SK-N-SH (cell line): ENCODE measurements at regions not wholly inside any gene's neighbourhood (a gene's known extent, or its start where the extent isn't known, plus 50 kb on each side); places are given as distances from the start of the nearest gene placed in this dataset.

Experiments used
- CTCF ChIA-PET: fragments of 300-600, 350-600 bp; formaldehyde crosslinking; extraction: SDS; loops from one replicate; lab custom pipeline; 2021; lab: Yijun Ruan, JAX
- POLR2A ChIA-PET: fragments of 350-600 bp; sonication (Branson Sonifier 250); formaldehyde crosslinking; extraction: SDS; loops from one replicate; lab custom pipeline; 2020; ENCODE audit warnings: antibody characterized with exemption, inconsistent platforms; lab: Yijun Ruan, JAX
- DNase-seq: peaks from one replicate; pipeline ENCODE4 v3.0.0; 2012
- H2AFZ ChIP-seq: fragments of 200-600 bp; sonication (generic); 2 replicates; pipeline ENCODE4 v1.8.1; 2016; ENCODE audit warnings: antibody characterized with exemption, mild to moderate bottlenecking, low read depth
- H3F3A ChIP-seq: fragments of 200-600 bp; sonication (generic); replicated peaks from 2 replicates; pipeline ENCODE3; 2016; ENCODE audit warnings: antibody characterized with exemption, mild to moderate bottlenecking; ENCODE audit not compliant: insufficient read depth
- H3K27ac ChIP-seq, 2 experiments: fragments of 200-500 bp in 1 of 2; fragments of 200-600 bp in 1 of 2; sonication (Bioruptor generic) in 1 of 2; sonication (generic), shearing (Covaris generic) in 1 of 2; 2 replicates each; pipeline versions ENCODE4 v1.5.1 to v1.6.1; 2014 to 2016; ENCODE audit warnings: low read depth in 2 of 2, inconsistent platforms in 1 of 2, low read length in 1 of 2, mild to moderate bottlenecking in 1 of 2, mixed read lengths in 1 of 2
- H3K27me3 ChIP-seq: fragments of 200-600 bp; sonication (generic), shearing (Covaris generic); 2 replicates; pipeline ENCODE4 v1.6.1; 2016; ENCODE audit warnings: mixed run types; ENCODE audit not compliant: insufficient read depth
- H3K36me3 ChIP-seq, 2 experiments: fragments of 200-500 bp in 1 of 2; fragments of 200-600 bp in 1 of 2; sonication (Bioruptor generic) in 1 of 2; sonication (generic) in 1 of 2; replicated peaks in 1 of 2; 2 replicates each; pipeline versions ENCODE3 to v1.5.1; 2014 to 2016; ENCODE audit warnings: low read length in 1 of 2, mild to moderate bottlenecking in 1 of 2; ENCODE audit not compliant: insufficient read depth in 2 of 2, control insufficient read depth in 1 of 2
- H3K4me1 ChIP-seq, 2 experiments: fragments of 200-500 bp in 1 of 2; fragments of 200-600 bp in 1 of 2; sonication (Bioruptor generic) in 1 of 2; sonication (generic), shearing (Covaris generic) in 1 of 2; 2 replicates each; pipeline versions ENCODE4 v1.5.1 to v1.6.1; 2014 to 2016; ENCODE audit warnings: low read depth in 1 of 2, low read length in 1 of 2, mixed run types in 1 of 2; ENCODE audit not compliant: insufficient read depth in 2 of 2, control insufficient read depth in 1 of 2
- H3K4me2 ChIP-seq: fragments of 200-600 bp; sonication (generic), shearing (Covaris generic); 2 replicates; pipeline ENCODE4 v1.6.1; 2017; ENCODE audit warnings: mixed run types
- H3K4me3 ChIP-seq, 2 experiments: fragments of 200-500 bp in 1 of 2; fragments of 200-600 bp in 1 of 2; sonication (Bioruptor generic) in 1 of 2; sonication (generic), shearing (Covaris generic) in 1 of 2; 2 replicates each; pipeline versions ENCODE4 v1.5.1 to v1.8.1; 2014 to 2016; ENCODE audit warnings: low read depth in 2 of 2, inconsistent platforms in 1 of 2, low read length in 1 of 2, mild to moderate bottlenecking in 1 of 2, mixed read lengths in 1 of 2, moderate library complexity in 1 of 2
- H3K79me2 ChIP-seq: fragments of 200-600 bp; sonication (generic); 2 replicates; pipeline ENCODE4 v1.8.1; 2017; ENCODE audit warnings: mild to moderate bottlenecking; ENCODE audit not compliant: insufficient read depth
- H3K9ac ChIP-seq: fragments of 200-600 bp; sonication (generic); 2 replicates; pipeline ENCODE4 v1.6.1; 2017; ENCODE audit warnings: mixed run types
- H3K9me2 ChIP-seq: fragments of 200-600 bp; sonication (generic); 2 replicates; pipeline ENCODE4 v1.6.1; 2017; ENCODE audit warnings: mixed run types
- H3K9me3 ChIP-seq: fragments of 200-600 bp; sonication (generic); 2 replicates; pipeline ENCODE4 v1.6.1; 2017; ENCODE audit warnings: mixed run types, mild to moderate bottlenecking, moderate library complexity
- H4K20me1 ChIP-seq: fragments of 200-600 bp; sonication (generic); 2 replicates; pipeline ENCODE4 v1.6.1; 2017; ENCODE audit warnings: mild to moderate bottlenecking, mixed run types; ENCODE audit not compliant: insufficient read depth
- CTCF ChIP-seq: fragments of 200-600 bp; sonication (generic); IDR thresholded peaks from 2 replicates; pipeline ENCODE4 v1.6.1; 2017; ENCODE audit warnings: antibody characterized with exemption, mild to moderate bottlenecking, moderate library complexity
- ELF1 ChIP-seq: IDR thresholded peaks from 2 replicates; pipeline ENCODE4 v1.4.0; 2012
- EP300 ChIP-seq, 2 experiments: IDR thresholded peaks; 2 replicates each; pipeline versions ENCODE4 v1.4.0 to v1.6.1; 2012; ENCODE audit warnings: borderline replicate concordance in 1 of 2, low read depth in 1 of 2, low read length in 1 of 2
- EZH2phosphoT487 ChIP-seq: fragments of 200-600 bp; sonication (generic); IDR thresholded peaks from 2 replicates; pipeline ENCODE4 v1.6.1; 2017; ENCODE audit warnings: low read depth, mixed run types, mild to moderate bottlenecking, antibody characterized with exemption, moderate library complexity, borderline replicate concordance
- FOSL2 ChIP-seq: IDR thresholded peaks from 2 replicates; pipeline ENCODE4 v1.4.0; 2012; ENCODE audit warnings: low read depth, mild to moderate bottlenecking, moderate library complexity, borderline replicate concordance
- FOXJ3 ChIP-seq: sonication (generic); formaldehyde crosslinking; IDR thresholded peaks from 2 replicates; pipeline ENCODE4 v1.5.1; 2020; ENCODE audit warnings: mild to moderate bottlenecking, missing genetic modification reagents
- FOXM1 ChIP-seq: IDR thresholded peaks from 2 replicates; pipeline ENCODE4 v1.4.0; 2012; ENCODE audit warnings: low read depth, mild to moderate bottlenecking
- GATA2 ChIP-seq: sonication (generic); formaldehyde crosslinking; IDR thresholded peaks from 2 replicates; pipeline ENCODE4 v1.5.0; 2020; ENCODE audit warnings: mild to moderate bottlenecking, missing genetic modification reagents
- IRF3 ChIP-seq: fragments of 150-350 bp; IDR thresholded peaks from 2 replicates; pipeline ENCODE4 v1.6.1; 2016; ENCODE audit warnings: mild to moderate bottlenecking, low read depth, low read length
- JUND ChIP-seq: IDR thresholded peaks from 2 replicates; pipeline ENCODE4 v1.4.0; 2012
- MAX ChIP-seq: IDR thresholded peaks from 2 replicates; pipeline ENCODE4 v1.4.0; 2012; ENCODE audit warnings: low read depth
- MXI1 ChIP-seq: IDR thresholded peaks from 2 replicates; pipeline ENCODE4 v1.6.1; 2012; ENCODE audit warnings: mild to moderate bottlenecking, low read depth, low read length, improper control_type of control experiment
- NFIC ChIP-seq: IDR thresholded peaks from 2 replicates; pipeline ENCODE4 v1.4.0; 2012; ENCODE audit warnings: borderline replicate concordance
- NRF1 ChIP-seq: IDR thresholded peaks from 2 replicates; pipeline ENCODE4 v1.6.1; 2012; ENCODE audit warnings: low read depth, mild to moderate bottlenecking, low read length
- PBX3 ChIP-seq: IDR thresholded peaks from 2 replicates; pipeline ENCODE4; 2012
- POLR2AphosphoS5 ChIP-seq: IDR thresholded peaks from 2 replicates; pipeline ENCODE4 v1.6.1; 2012; ENCODE audit warnings: low read depth, low read length
- RAD21 ChIP-seq: IDR thresholded peaks from 2 replicates; pipeline ENCODE4 v1.6.1; 2012; ENCODE audit warnings: mild to moderate bottlenecking, low read length
- RCOR1 ChIP-seq: fragments of 150-350 bp; IDR thresholded peaks from 2 replicates; pipeline ENCODE4 v1.6.1; 2017; ENCODE audit warnings: antibody characterized with exemption, low read length
- REST ChIP-seq: IDR thresholded peaks from 2 replicates; pipeline ENCODE4 v1.6.1; 2012; ENCODE audit warnings: mild to moderate bottlenecking, low read depth, low read length, moderate library complexity
- RFX5 ChIP-seq: IDR thresholded peaks from 2 replicates; pipeline ENCODE4 v1.6.1; 2012; ENCODE audit warnings: mild to moderate bottlenecking, improper control_type of control experiment, low read length
- RXRA ChIP-seq: IDR thresholded peaks from 2 replicates; pipeline ENCODE4 v1.4.0; 2012; ENCODE audit warnings: low read depth, mild to moderate bottlenecking, borderline replicate concordance
- SIN3A ChIP-seq: IDR thresholded peaks from 2 replicates; pipeline ENCODE4 v1.6.1; 2012; ENCODE audit warnings: low read depth, mild to moderate bottlenecking, low read length, moderate library complexity, borderline replicate concordance
- SMC3 ChIP-seq: IDR thresholded peaks from 2 replicates; pipeline ENCODE4 v1.6.1; 2012; ENCODE audit warnings: low read depth, low read length, improper control_type of control experiment
- TAF1 ChIP-seq: IDR thresholded peaks from 2 replicates; pipeline ENCODE4 v1.6.1; 2012; ENCODE audit warnings: low read depth, mild to moderate bottlenecking, low read length, moderate library complexity, borderline replicate concordance
- TCF12 ChIP-seq: IDR thresholded peaks from 2 replicates; pipeline ENCODE4 v1.4.0; 2012
- TEAD4 ChIP-seq: IDR thresholded peaks from 2 replicates; pipeline ENCODE4 v1.4.0; 2012; ENCODE audit warnings: mild to moderate bottlenecking, borderline replicate concordance; ENCODE audit not compliant: insufficient read depth
- USF1 ChIP-seq: IDR thresholded peaks from 2 replicates; pipeline ENCODE4 v1.4.0; 2012; ENCODE audit warnings: low read depth, borderline replicate concordance
- YY1 ChIP-seq: IDR thresholded peaks from 2 replicates; pipeline ENCODE4 v1.4.0; 2012; ENCODE audit warnings: low read depth, mild to moderate bottlenecking
- WGBS: methylation state at CpG from one replicate; pipeline ENCODE4 v1.1.6; 2017; ENCODE audit warnings: low lambda C conversion rate; 5-methylcytosine and 5-hydroxymethylcytosine counted together

- POLR2A ChIA-PET = no interaction called here
- WGBS = 24% methylated on average over 2 of the region's 2 CpGs
- peak overlapping the region; percentile 53 to 67 for H3K27ac ChIP-seq
- TF ChIP-seq MAX (no peak), USF1 (no peak), POLR2AphosphoS5 (peak; percentile 37; the same call in 1 of the 2 replicates), IRF3 (no peak), GATA2 (CRISPR knock-in tag) (no peak), SIN3A (no peak), PBX3 (peak; percentile 95), JUND (peak; percentile 80), EZH2phosphoT487 (no peak), RXRA (peak; percentile 21; the same call in 1 of the 2 replicates), EP300 (IDR thresholded peaks at IDR 0.05; ENCODE audit: borderline replicate concordance in 1 of 2, low read depth in 1 of 2, low read length in 1 of 2) (peak; percentile 23 to 94; a peak in 2 of 4 replicates), NFIC (peak; percentile 62), TAF1 (no peak), REST (no peak), RAD21 (no peak), MXI1 (no peak), RFX5 (no peak), NRF1 (no peak), TCF12 (peak; percentile 96), FOXM1 (peak; percentile 88), YY1 (no peak), TEAD4 (peak; percentile 83; the same call in 1 of the 2 replicates), FOSL2 (peak; percentile 53; the same call in 1 of the 2 replicates), ELF1 (no peak), RCOR1 (no peak), FOXJ3 (no peak), CTCF (no peak), SMC3 (no peak)
These were observed 271.0 kb upstream of the ARSJ start for GRCh38 chr4:114250439-114250891.

More at GRCh38 chr4:114250439-114250891, 271.0 kb upstream of the ARSJ start:
- Histone ChIP-seq H3F3A (peaks cover 12% of the 10 kb centered on the region), H3K9ac (no peak overlapping the region), H3K79me2 (no peaks in the 10 kb centered on the region), H3K9me2 (no peaks in the 10 kb centered on the region), H3K4me3 (no peak overlapping the region), H3K27me3 (no peaks in the 10 kb centered on the region), H3K9me3 (peaks cover 13% of the 10 kb centered on the region; the same call in 1 of the 2 replicates), H3K4me2 (no peak overlapping the region), H4K20me1 (no peaks in the 10 kb centered on the region), H2AFZ (no peak overlapping the region), H3K4me1 (no peaks in the 10 kb centered on the region; a peak in 1 of 4 replicates), H3K36me3 (peaks cover 0 to 14% of the 10 kb centered on the region in 2 experiments)
- CTCF ChIA-PET = no interaction called here
- DNase-seq = no peak
